Liver (tissue), 8 donors: ENCODE measurements at regions not wholly inside any gene's neighbourhood (a gene's known extent, or its start where the extent isn't known, plus 50 kb on each side); places are given as distances from the start of the nearest gene placed in this dataset.

Experiments
- DNase-seq: peaks from one replicate; pipeline ENCODE4 v3.0.0-alpha.2; 2017; ENCODE audit warnings: low spot score
- H3K27ac ChIP-seq, 2 donors: one replicate each; pipeline ENCODE4 v1.7.0; 2013; ENCODE audit warnings: inconsistent platforms in 2 of 2, low read length in 2 of 2, control low read depth in 1 of 2, low read depth in 1 of 2, mild to moderate bottlenecking in 1 of 2
- H3K27me3 ChIP-seq, 4 donors: one replicate each; pipeline versions ENCODE4 v1.6.1 to v1.7.0; 2013; ENCODE audit warnings: low read length in 3 of 4, inconsistent platforms in 1 of 4, mild to moderate bottlenecking in 1 of 4, moderate library complexity in 1 of 4; ENCODE audit not compliant: control insufficient read depth in 4 of 4, insufficient read depth in 4 of 4
- H3K36me3 ChIP-seq, 4 donors: one replicate each; pipeline versions ENCODE4 v1.6.1 to v1.7.0; 2013; ENCODE audit warnings: low read length in 3 of 4, mild to moderate bottlenecking in 3 of 4, low read depth in 1 of 4, moderate library complexity in 1 of 4; ENCODE audit not compliant: control insufficient read depth in 4 of 4, insufficient read depth in 3 of 4
- H3K4me1 ChIP-seq, 4 donors: one replicate each; pipeline versions ENCODE4 v1.6.1 to v1.7.0; 2013; ENCODE audit warnings: low read length in 3 of 4, mild to moderate bottlenecking in 3 of 4, moderate library complexity in 1 of 4; ENCODE audit not compliant: control insufficient read depth in 4 of 4, insufficient read depth in 4 of 4
- H3K4me3 ChIP-seq, 3 donors: one replicate each; pipeline versions ENCODE4 v1.6.1 to v1.7.0; 2013; ENCODE audit warnings: low read length in 3 of 3, control low read depth in 1 of 3, low read depth in 1 of 3, mild to moderate bottlenecking in 1 of 3
- H3K9ac ChIP-seq, 2 donors: one replicate each; pipeline ENCODE4 v1.7.0; 2013; ENCODE audit warnings: low read length in 2 of 2, mild to moderate bottlenecking in 2 of 2, moderate library complexity in 2 of 2, control low read depth in 1 of 2, low read depth in 1 of 2
- H3K9me3 ChIP-seq, 4 donors: one replicate each; pipeline versions ENCODE4 v1.6.1 to v1.7.0; 2013; ENCODE audit warnings: low read length in 3 of 4; ENCODE audit not compliant: control insufficient read depth in 4 of 4
- CTCF ChIP-seq: fragments of 150-350 bp; IDR thresholded peaks from 2 replicates; pipeline ENCODE4 v1.5.1; 2017; ENCODE audit warnings: improper control_type of control experiment, low read depth, low read length; ENCODE audit not compliant: missing input control
- EGR1 ChIP-seq, 2 donors: IDR thresholded peaks; 2 replicates each; pipeline ENCODE4 v1.6.1; 2016 to 2018; ENCODE audit warnings: antibody characterized with exemption in 2 of 2, low read depth in 2 of 2
- FOXA1 ChIP-seq: IDR thresholded peaks from 2 replicates; pipeline ENCODE4 v1.6.1; 2016; ENCODE audit warnings: antibody characterized with exemption
- FOXA2 ChIP-seq: IDR thresholded peaks from 2 replicates; pipeline ENCODE4 v1.6.1; 2016; ENCODE audit warnings: antibody characterized with exemption
- GABPA ChIP-seq, 2 donors: IDR thresholded peaks in 1 of 2; conservative IDR thresholded peaks in 1 of 2; 2 replicates each; pipeline ENCODE4 v1.6.1; 2016; ENCODE audit warnings: antibody characterized with exemption in 2 of 2, mild to moderate bottlenecking in 1 of 2, moderate library complexity in 1 of 2
- HNF4A ChIP-seq, 2 donors: conservative IDR thresholded peaks; 2 replicates each; pipeline ENCODE4 v1.6.1; 2016; ENCODE audit warnings: antibody characterized with exemption in 2 of 2, mild to moderate bottlenecking in 2 of 2
- HNF4G ChIP-seq: IDR thresholded peaks from 2 replicates; pipeline ENCODE4 v1.6.1; 2016; ENCODE audit warnings: antibody characterized with exemption
- JUND ChIP-seq, 2 donors: IDR thresholded peaks; 2 replicates each; pipeline ENCODE4 v1.6.1; 2016; ENCODE audit warnings: antibody characterized with exemption in 2 of 2
- NR2F2 ChIP-seq: IDR thresholded peaks from 2 replicates; pipeline ENCODE4 v1.6.1; 2016; ENCODE audit warnings: antibody characterized with exemption
- RAD21 ChIP-seq, 2 donors: IDR thresholded peaks; 2 replicates each; pipeline ENCODE4 v1.6.1; 2016; ENCODE audit warnings: antibody characterized with exemption in 2 of 2, mild to moderate bottlenecking in 2 of 2
- RXRA ChIP-seq, 2 donors: IDR thresholded peaks; 2 replicates each; pipeline ENCODE4 v1.6.1; 2017 to 2018; ENCODE audit warnings: antibody characterized with exemption in 2 of 2, mild to moderate bottlenecking in 1 of 2
- SP1 ChIP-seq: IDR thresholded peaks from 2 replicates; pipeline ENCODE4 v1.6.1; 2018; ENCODE audit warnings: antibody characterized with exemption, mild to moderate bottlenecking
- TAF1 ChIP-seq: conservative IDR thresholded peaks from 2 replicates; pipeline ENCODE4 v1.6.1; 2016; ENCODE audit warnings: antibody characterized with exemption, mild to moderate bottlenecking
- YY1 ChIP-seq: IDR thresholded peaks from 2 replicates; pipeline ENCODE4 v1.6.1; 2016; ENCODE audit warnings: antibody characterized with exemption, mild to moderate bottlenecking
- WGBS: extraction: QIAGEN DNeasy Blood & Tissue Kit; methylation state at CpG from one replicate; pipeline ENCODE4 v1.1.7; 2013; 5-methylcytosine and 5-hydroxymethylcytosine counted together
- TF ChIP-seq, protein P1 (sequence below): IDR thresholded peaks from 2 replicates; pipeline ENCODE4 v1.6.1; 2016; ENCODE audit warnings: antibody characterized with exemption
- TF ChIP-seq, protein P2 (sequence below): IDR thresholded peaks from 2 replicates; pipeline ENCODE4 v1.6.1; 2016; ENCODE audit warnings: antibody characterized with exemption
- TF ChIP-seq, protein P3 (sequence below): IDR thresholded peaks from 2 replicates; pipeline ENCODE4 v1.6.1; 2016; ENCODE audit warnings: antibody characterized with exemption
- TF ChIP-seq, protein P4 (sequence below): IDR thresholded peaks from 2 replicates; pipeline ENCODE4 v1.6.1; 2016; ENCODE audit warnings: antibody characterized with exemption, mild to moderate bottlenecking
- donor health status: healthy.
- donor health status: healthy.
- donor health status: healthy.
- donor health status: healthy.
- donor health status: healthy.

GRCh38 chr15:96440978-96441377, 110.5 kb downstream of the NR2F2 start:
- Histone ChIP-seq H3K4me3 (no peak overlapping the region), H3K27ac (no peak overlapping the region), H3K4me1 (no peaks in the 10 kb centered on the region), H3K36me3 (no peaks in the 10 kb centered on the region), H3K9ac (no peak overlapping the region), H3K9me3 (no peaks in the 10 kb centered on the region), H3K27me3 (peaks cover 0 to 2% (median 0%) of the 10 kb centered on the region in 4 donors)
- no peak for DNase-seq
- TF ChIP-seq RXRA (IDR thresholded peaks at IDR 0.05) (no peak), YY1 (no peak), JUND (IDR thresholded peaks at IDR 0.05) (no peak)
- TF ChIP-seq, protein P1, sequence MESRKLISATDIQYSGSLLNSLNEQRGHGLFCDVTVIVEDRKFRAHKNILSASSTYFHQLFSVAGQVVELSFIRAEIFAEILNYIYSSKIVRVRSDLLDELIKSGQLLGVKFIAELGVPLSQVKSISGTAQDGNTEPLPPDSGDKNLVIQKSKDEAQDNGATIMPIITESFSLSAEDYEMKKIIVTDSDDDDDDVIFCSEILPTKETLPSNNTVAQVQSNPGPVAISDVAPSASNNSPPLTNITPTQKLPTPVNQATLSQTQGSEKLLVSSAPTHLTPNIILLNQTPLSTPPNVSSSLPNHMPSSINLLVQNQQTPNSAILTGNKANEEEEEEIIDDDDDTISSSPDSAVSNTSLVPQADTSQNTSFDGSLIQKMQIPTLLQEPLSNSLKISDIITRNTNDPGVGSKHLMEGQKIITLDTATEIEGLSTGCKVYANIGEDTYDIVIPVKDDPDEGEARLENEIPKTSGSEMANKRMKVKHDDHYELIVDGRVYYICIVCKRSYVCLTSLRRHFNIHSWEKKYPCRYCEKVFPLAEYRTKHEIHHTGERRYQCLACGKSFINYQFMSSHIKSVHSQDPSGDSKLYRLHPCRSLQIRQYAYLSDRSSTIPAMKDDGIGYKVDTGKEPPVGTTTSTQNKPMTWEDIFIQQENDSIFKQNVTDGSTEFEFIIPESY, result no peak
- TF ChIP-seq, protein P2, sequence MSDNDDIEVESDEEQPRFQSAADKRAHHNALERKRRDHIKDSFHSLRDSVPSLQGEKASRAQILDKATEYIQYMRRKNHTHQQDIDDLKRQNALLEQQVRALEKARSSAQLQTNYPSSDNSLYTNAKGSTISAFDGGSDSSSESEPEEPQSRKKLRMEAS, result no peak
- 81% methylated on average over 4 of the region's 4 CpGs for WGBS

DNA sequence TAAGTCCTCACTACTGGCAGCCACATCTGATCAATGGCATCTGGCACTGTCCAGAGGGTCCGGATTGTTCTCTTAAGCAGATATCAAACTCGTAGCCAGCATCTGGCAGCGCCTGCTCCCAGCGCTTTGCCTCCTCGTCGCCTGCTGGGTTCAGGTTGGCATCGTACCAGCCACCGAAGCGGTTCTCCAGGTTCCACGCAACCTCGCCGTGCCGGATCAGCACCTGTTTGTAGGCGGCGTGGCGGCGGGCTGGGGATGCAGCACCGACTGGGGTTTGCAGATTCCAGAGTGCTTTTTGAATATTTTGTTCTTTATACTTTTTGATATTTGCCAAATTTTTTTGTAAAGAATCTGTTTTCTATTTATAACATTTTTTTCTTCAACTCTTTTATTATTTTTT, 111.6 kb downstream of the NR2F2 start:
- no peak overlapping the region for H3K9ac ChIP-seq
- no peak overlapping the region for H3K27ac ChIP-seq
- no peak overlapping the region for H3K4me3 ChIP-seq
- H3K27me3 ChIP-seq, result peaks cover 0 to 2% (median 0%) of the 10 kb centered on the region in 4 donors
- H3K36me3 ChIP-seq, result no peaks in the 10 kb centered on the region
- H3K9me3 ChIP-seq, result no peaks in the 10 kb centered on the region
- no peak for DNase-seq
- H3K4me1 ChIP-seq, result no peaks in the 10 kb centered on the region
- no peak for TF ChIP-seq HNF4G
- no peak for TF ChIP-seq YY1
- no peak for TF ChIP-seq FOXA2
- no peak for TF ChIP-seq FOXA1
- TF ChIP-seq TAF1, result no peak
- TF ChIP-seq RXRA (IDR thresholded peaks at IDR 0.05), result no peak
- TF ChIP-seq JUND (IDR thresholded peaks at IDR 0.05), result no peak
- TF ChIP-seq, protein P2, result no peak
- TF ChIP-seq RAD21 (IDR thresholded peaks at IDR 0.05), result no peak
- no peak for TF ChIP-seq SP1
- TF ChIP-seq, protein P3, sequence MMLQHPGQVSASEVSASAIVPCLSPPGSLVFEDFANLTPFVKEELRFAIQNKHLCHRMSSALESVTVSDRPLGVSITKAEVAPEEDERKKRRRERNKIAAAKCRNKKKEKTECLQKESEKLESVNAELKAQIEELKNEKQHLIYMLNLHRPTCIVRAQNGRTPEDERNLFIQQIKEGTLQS, result no peak
- no peak for TF ChIP-seq CTCF
- no peak for TF ChIP-seq EGR1 (IDR thresholded peaks at IDR 0.05; ENCODE audit: low read depth in 2 of 2)
- TF ChIP-seq, protein P1, result no peak
- TF ChIP-seq NR2F2, result no peak
- TF ChIP-seq GABPA (IDR thresholded peaks at IDR 0.05 in 1 of 2, conservative IDR thresholded peaks at IDR 0.05 in 1 of 2), result no peak
- no peak for TF ChIP-seq HNF4A (conservative IDR thresholded peaks at IDR 0.05)
- TF ChIP-seq, protein P4, sequence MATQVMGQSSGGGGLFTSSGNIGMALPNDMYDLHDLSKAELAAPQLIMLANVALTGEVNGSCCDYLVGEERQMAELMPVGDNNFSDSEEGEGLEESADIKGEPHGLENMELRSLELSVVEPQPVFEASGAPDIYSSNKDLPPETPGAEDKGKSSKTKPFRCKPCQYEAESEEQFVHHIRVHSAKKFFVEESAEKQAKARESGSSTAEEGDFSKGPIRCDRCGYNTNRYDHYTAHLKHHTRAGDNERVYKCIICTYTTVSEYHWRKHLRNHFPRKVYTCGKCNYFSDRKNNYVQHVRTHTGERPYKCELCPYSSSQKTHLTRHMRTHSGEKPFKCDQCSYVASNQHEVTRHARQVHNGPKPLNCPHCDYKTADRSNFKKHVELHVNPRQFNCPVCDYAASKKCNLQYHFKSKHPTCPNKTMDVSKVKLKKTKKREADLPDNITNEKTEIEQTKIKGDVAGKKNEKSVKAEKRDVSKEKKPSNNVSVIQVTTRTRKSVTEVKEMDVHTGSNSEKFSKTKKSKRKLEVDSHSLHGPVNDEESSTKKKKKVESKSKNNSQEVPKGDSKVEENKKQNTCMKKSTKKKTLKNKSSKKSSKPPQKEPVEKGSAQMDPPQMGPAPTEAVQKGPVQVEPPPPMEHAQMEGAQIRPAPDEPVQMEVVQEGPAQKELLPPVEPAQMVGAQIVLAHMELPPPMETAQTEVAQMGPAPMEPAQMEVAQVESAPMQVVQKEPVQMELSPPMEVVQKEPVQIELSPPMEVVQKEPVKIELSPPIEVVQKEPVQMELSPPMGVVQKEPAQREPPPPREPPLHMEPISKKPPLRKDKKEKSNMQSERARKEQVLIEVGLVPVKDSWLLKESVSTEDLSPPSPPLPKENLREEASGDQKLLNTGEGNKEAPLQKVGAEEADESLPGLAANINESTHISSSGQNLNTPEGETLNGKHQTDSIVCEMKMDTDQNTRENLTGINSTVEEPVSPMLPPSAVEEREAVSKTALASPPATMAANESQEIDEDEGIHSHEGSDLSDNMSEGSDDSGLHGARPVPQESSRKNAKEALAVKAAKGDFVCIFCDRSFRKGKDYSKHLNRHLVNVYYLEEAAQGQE, result no peak
- 92% methylated on average over 18 of the region's 18 CpGs for WGBS
